Urinary bladder (tissue), 3 donors: ENCODE measurements at regions not wholly inside any gene's neighbourhood (a gene's known extent, or its start where the extent isn't known, plus 50 kb on each side); places are given as distances from the start of the nearest gene placed in this dataset.

Experiments used
- DNase-seq: peaks from one replicate; pipeline ENCODE4 v3.0.0-alpha.2; 2015; ENCODE audit errors: extremely low spot score
- H3K27ac ChIP-seq: one replicate; pipeline ENCODE4 v1.5.1; 2013; ENCODE audit warnings: low read depth, mild to moderate bottlenecking, moderate library complexity
- H3K36me3 ChIP-seq: one replicate; pipeline ENCODE4 v1.6.1; 2013; ENCODE audit warnings: mild to moderate bottlenecking, moderate library complexity; ENCODE audit not compliant: insufficient read depth
- H3K4me1 ChIP-seq: one replicate; pipeline ENCODE4 v1.6.1; 2013; ENCODE audit warnings: mild to moderate bottlenecking, moderate library complexity; ENCODE audit not compliant: insufficient read depth
- H3K4me3 ChIP-seq: one replicate; pipeline ENCODE4 v1.5.1; 2013; ENCODE audit warnings: low read depth, low read length
- WGBS: extraction: QIAGEN DNeasy Blood & Tissue Kit; methylation state at CpG from one replicate; pipeline ENCODE4 v1.1.7; 2013; 5-methylcytosine and 5-hydroxymethylcytosine counted together
- donor health status: healthy with polysubstance abuse.
- donor health status: healthy.

DNA sequence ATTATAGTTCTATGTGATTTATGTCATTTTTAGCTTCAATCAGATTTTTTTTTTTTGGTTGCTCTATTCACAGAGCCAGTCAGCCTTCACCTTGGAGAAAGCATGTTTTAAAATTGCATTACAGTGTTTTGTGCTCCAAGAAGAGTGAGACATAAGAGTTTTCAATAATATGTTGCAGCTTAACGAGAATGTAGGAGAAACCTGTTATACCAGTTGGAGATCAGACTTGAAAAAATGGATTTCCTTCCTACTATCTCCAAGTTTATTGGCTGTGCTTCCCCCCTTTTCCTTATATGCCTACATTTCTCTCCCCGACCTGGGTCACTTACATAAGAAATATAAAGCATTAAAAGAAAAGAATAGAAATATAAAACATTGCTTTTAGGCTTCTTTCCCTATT, 123.9 kb upstream of the ARGLU1 start:
- Histone ChIP-seq H3K36me3 (no peaks in the 10 kb centered on the region), H3K4me3 (no peak overlapping the region), H3K4me1 (no peaks in the 10 kb centered on the region), H3K27ac (no peak overlapping the region)
- DNase-seq = no peak
- 76% methylated on average over 2 of the region's 2 CpGs for WGBS

DNA sequence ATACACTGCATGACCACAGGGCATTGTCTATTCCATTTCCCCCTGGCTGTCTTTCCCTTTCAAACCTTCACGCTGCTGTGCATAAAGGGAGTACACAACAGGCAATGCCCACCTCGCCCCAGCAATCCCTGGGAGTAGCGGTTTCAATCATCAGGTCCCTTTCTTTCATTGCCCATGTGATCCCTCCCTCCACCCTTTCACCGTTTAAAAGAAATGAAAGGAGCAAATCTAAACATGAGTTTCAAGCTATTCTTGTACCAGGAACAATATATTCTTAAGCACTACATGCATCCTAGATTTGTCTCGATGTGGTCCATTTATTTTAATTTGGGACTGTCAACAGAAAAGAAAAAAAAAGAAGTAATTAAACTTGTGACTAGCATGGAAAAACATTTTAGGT, 123.4 kb upstream of the ARGLU1 start:
- 76% methylated on average over 5 of the region's 5 CpGs for WGBS
- DNase-seq = no peak
- Histone ChIP-seq H3K4me1 (no peaks in the 10 kb centered on the region), H3K36me3 (no peaks in the 10 kb centered on the region), H3K27ac (no peak overlapping the region), H3K4me3 (no peak overlapping the region)

DNA sequence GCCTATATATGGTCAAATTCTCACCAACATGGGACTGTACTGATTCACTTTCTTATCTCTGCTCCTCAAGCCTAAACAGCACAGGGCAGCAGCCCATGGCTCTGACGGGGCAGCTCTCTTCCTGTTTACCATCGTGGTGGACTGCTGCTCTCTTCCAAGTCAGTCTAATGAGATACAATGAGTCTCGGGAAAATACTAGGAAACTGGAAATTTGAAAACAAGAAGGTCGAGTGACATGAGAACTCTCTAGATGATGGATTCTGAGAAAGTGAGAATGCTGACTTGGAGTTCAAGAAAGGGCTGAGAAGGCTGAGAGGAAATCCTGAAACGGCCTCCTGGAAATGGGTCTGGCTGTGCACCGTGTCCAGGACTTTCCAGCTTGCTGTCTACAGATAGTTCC, 122.8 kb upstream of the ARGLU1 start:
- WGBS = 59% methylated on average over 6 of the region's 6 CpGs
- Histone ChIP-seq H3K4me3 (no peak overlapping the region), H3K36me3 (no peaks in the 10 kb centered on the region), H3K27ac (no peak overlapping the region), H3K4me1 (no peaks in the 10 kb centered on the region)
- no peak for DNase-seq

DNA sequence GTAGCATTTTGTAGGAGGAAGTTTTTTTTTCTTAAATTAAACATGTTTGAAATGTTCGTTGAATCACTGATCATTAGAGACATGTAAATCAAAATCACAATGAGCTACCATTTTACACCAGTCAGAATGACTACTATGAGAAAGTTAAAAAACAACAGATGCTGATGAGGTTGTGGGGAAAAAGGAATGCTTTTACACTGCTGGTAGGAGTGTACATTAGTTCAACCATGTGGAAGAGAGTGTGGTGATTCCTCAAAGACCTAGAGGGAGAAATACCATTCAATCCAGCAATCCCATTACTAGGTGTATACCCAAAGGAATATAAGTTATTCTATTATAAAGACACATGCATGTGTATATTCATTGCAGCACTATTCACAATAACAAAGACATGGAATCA, 122.0 kb upstream of the ARGLU1 start:
- WGBS = 41% methylated on average over 1 of the region's 1 CpG
- H3K4me1 ChIP-seq = no peaks in the 10 kb centered on the region
- no peak overlapping the region for H3K27ac ChIP-seq
- no peaks in the 10 kb centered on the region for H3K36me3 ChIP-seq
- DNase-seq = no peak
- H3K4me3 ChIP-seq = no peak overlapping the region

DNA sequence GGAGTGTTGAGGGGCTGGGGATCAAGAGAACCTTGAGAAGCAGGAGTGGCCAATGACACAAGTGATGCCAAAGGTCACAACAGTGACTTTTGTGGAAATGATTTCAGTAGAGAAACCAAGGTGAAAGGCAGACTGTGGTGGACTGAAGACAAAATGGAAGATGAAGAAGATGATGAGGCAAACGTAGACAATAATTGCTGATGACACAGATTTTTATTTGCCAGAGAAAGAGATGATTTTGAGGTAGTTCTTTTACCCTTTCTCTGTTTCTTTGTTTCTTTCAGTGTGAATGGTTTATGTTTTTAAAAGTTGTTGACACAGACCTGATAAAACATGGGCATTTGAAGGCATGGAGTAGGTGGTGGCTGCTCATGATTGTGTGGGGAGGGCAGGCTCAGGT, 121.0 kb upstream of the ARGLU1 start:
- no peaks in the 10 kb centered on the region for H3K36me3 ChIP-seq
- 79% methylated on average over 1 of the region's 1 CpG for WGBS
- DNase-seq = no peak
- H3K4me3 ChIP-seq = no peak overlapping the region
- no peak overlapping the region for H3K27ac ChIP-seq
- no peaks in the 10 kb centered on the region for H3K4me1 ChIP-seq

DNA sequence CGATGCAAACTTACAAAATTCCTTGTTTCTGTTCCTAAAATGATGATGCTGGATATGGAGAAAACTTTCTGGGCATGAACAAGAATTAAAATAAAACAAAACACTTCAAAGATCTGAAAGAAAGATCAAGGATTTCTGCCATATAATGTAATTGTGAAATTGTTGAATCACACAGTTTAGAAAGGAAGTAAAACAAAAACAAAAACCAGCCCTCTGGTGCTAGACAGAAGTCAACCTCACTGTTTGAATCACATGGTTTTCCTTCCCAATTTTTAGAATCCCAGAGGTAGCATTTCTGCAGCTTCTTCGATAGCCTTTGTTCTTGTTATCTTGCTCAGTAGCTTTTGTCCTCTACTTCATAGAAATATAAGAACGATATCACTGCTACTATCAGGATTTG, 118.2 kb upstream of the ARGLU1 start:
- 75% methylated on average over 3 of the region's 3 CpGs for whole genome bisulfite sequencing
- Histone ChIP-seq H3K27ac (no peak overlapping the region), H3K36me3 (no peaks in the 10 kb centered on the region), H3K4me3 (no peak overlapping the region), H3K4me1 (no peaks in the 10 kb centered on the region)
- DNase-seq = no peak

DNA sequence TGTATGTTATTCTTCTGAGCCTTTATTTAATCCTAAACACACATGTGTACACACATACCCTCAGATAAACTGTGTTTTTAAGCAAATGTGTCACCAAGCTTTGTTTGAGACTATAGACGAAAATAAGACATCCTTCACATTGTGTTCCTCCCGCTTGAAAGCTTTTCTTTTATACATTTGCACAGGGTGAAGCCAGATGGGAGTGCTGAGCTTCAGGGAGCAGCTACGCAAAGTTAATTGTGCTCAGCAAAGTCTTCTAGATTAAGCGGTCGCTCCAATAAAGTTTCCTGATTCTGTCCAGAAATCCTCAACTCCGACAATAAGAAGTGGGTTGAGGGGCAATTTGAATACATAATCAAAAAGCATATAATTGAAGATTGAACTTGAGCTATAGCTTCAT, 117.2 kb upstream of the ARGLU1 start:
- Histone ChIP-seq H3K4me1 (no peaks in the 10 kb centered on the region), H3K36me3 (no peaks in the 10 kb centered on the region), H3K4me3 (no peak overlapping the region), H3K27ac (no peak overlapping the region)
- DNase-seq = no peak
- WGBS = 80% methylated on average over 6 of the region's 6 CpGs

DNA sequence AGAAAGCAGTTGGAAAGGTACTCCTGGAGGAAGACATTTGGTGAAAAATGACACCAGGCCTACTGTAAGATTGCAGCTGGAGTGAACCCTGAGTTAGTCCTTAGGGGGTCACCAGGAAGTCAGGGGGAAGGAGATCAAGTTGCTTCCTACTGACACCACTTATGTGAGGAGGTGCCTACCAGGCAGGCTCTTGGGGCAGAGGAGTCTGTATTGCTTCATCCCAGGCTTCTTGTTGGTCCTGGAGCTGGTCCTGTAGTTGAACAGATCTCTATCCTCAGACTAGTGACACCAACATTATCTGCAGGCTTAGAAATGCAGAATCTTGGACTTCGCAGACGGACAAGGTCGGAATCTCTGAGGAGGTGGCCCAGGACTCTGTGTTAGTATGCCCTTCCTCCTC, 116.0 kb upstream of the ARGLU1 start:
- no peak for DNase-seq
- 98% methylated on average over 3 of the region's 3 CpGs for WGBS
- H3K4me3 ChIP-seq = no peak overlapping the region
- no peak overlapping the region for H3K27ac ChIP-seq
- H3K4me1 ChIP-seq = no peaks in the 10 kb centered on the region
- no peaks in the 10 kb centered on the region for H3K36me3 ChIP-seq

DNA sequence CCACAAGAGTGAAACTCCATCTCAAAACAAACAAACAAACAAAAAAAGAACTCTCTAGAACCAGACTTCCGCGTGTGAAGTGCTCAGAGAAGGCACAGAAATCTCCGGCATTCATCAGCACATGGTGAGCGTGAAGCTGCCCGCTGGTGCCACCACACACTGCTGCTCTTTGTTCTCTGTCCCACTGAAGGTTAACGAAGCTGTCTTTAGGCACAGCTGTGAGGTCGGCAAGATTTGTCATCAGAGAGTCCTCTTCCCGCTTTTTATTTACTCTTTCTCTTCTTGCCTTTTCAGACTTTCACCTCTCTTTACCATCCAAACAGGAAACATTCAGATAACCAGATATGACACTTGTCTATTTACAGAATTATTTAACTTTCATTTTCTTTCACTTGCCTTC, 115.2 kb upstream of the ARGLU1 start:
- Histone ChIP-seq H3K27ac (no peak overlapping the region), H3K36me3 (no peaks in the 10 kb centered on the region), H3K4me1 (no peaks in the 10 kb centered on the region), H3K4me3 (no peak overlapping the region)
- no peak for DNase-seq
- WGBS = 76% methylated on average over 8 of the region's 8 CpGs

DNA sequence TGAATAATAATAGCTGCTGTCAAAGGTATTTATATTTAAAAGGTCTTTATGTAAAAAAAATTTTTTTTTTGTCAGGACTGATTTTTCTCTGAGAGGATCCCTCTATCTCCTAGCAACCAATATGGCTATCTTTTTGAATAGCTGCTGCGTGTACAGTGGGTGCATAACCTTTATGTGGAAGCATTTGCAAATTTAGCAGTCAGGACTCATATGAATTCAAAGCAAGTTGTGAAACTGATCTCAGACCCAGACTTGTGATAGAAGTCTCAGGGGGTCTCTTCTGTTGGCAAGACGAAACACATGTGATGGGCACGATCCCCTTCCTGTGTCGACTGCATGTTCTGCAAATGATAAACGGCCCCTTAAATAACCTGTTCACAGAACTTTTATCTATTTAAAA, 114.1 kb upstream of the ARGLU1 start:
- H3K27ac ChIP-seq = no peak overlapping the region
- DNase-seq = no peak
- no peaks in the 10 kb centered on the region for H3K4me1 ChIP-seq
- WGBS = 68% methylated on average over 5 of the region's 5 CpGs
- no peaks in the 10 kb centered on the region for H3K36me3 ChIP-seq
- no peak overlapping the region for H3K4me3 ChIP-seq

DNA sequence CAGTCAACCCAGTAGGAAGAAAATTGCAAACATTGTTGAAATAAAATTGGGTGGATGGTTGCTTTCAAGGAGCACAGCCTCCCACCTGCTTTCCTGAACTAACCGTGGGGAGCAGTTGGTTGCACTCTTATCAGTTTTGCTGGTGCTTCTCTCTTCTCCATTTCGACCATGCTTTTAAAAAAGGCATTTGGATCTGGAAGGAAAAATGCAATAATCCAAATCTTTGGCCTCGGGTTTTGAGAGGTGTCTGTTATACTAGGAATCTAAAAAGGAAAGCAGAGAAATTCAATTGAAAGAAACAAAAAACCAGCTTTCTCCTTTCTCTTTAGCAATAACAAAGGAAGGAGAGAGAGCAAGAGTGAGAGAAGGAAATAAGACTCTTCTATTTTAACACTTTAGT, 113.6 kb upstream of the ARGLU1 start:
- WGBS = 33% methylated on average over 3 of the region's 3 CpGs
- Histone ChIP-seq H3K4me3 (no peak overlapping the region), H3K36me3 (no peaks in the 10 kb centered on the region), H3K4me1 (no peaks in the 10 kb centered on the region), H3K27ac (no peak overlapping the region)
- no peak for DNase-seq

DNA sequence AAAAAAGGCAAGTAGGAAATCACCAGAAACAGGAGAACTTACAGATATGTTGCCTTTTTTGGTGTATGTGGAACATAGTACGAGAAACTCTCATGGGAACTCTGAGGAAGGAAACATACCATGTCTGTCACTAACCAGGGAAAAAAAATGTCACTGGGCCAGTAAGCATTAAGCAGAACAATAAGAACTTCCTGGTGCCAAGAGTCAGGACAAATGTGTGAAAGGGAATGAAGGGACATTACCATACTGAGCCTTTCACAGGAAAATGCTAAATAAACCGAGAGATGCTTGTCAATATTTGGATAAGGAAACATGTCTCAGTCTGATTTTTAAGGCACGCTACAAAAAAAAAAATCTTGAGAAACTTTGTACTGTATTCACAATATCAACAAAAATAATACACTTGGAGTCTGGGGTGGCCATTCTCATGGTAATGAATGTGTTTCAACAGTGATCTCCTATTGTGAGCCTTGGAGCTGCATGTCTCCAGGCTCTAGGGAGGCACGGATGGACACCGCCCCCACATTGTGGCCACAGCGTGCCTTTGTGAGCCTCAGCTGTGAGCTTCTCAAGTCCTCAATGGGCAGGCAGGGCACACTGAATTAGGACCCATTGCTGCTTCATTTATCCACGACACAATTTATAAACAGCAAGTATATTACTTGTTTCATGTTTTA, 113.0 kb upstream of the ARGLU1 start:
- H3K4me1 ChIP-seq = no peaks in the 10 kb centered on the region
- no peak for DNase-seq
- 67% methylated on average over 7 of the region's 7 CpGs for WGBS

DNA sequence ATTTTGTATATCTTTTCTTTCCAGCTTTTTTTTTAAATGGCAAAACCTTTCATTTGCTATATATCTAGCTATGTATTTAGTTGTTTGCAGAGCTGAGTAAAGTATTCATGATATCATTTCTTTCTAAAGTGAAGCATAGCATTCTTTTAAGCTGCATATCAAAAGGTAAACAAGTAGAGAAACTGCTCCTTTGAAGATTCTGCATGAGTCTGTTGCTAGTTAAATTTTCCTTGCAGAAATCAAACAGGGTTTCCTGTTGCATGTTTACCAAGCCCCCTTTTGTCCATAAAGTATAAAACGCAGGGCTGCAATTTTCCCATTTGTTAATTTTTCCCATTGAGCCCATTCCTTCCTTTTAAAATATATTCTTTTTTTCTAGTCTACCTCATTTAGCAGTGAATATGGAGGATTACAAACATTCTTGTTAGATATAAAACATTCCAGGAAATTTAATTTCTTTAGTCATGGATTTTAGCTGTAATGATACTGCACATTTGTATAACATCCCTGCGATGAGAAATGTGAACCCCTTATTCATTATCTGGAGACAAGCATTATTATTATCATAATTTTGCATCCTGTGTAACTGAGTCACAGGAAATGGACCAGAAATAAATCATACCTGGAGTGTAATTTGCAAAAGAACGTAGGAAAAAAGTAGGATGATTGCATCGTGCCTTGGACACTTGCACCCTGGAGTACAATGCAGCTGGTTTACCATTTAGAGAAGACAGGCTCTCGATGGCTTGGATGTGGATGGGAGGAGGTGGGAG, 110.9 kb upstream of the ARGLU1 start:
- DNase-seq = no peak
- WGBS = 76% methylated on average over 5 of the region's 5 CpGs
- Histone ChIP-seq H3K4me1 (no peaks in the 10 kb centered on the region), H3K4me3 (no peak overlapping the region), H3K36me3 (no peaks in the 10 kb centered on the region), H3K27ac (no peak overlapping the region)

More for the DNA sequence above, 113.0 kb upstream of the ARGLU1 start:
- Histone ChIP-seq H3K27ac (no peak overlapping the region), H3K36me3 (no peaks in the 10 kb centered on the region), H3K4me3 (no peak overlapping the region)

DNA sequence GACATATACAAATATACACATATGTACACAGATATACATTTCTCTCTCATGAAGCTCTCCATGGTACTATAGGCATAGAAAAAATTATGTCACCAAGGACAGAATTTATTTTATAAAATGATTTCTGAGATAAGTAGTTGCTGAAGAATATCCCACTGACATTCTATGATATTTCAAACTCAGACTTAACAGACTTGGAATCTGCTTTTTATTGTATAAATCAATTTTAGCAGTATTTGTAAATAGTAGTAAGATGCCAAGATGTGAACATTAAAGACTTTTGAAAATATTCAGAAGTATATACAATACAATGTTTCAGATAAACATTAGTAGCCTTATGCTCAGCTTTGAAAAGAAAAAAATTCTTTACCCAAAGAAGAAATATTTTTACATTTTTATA, 107.4 kb upstream of the ARGLU1 start:
- no peaks in the 10 kb centered on the region for H3K36me3 ChIP-seq
- DNase-seq = no peak
- no peak overlapping the region for H3K27ac ChIP-seq
- no peaks in the 10 kb centered on the region for H3K4me1 ChIP-seq
- no peak overlapping the region for H3K4me3 ChIP-seq
